Smooth muscle cell (in vitro differentiated cells): ENCODE measurements at regions not wholly inside any gene's neighbourhood (a gene's known extent, or its start where the extent isn't known, plus 50 kb on each side); places are given as distances from the start of the nearest gene placed in this dataset.

Experiments used
- DNase-seq: peaks from one replicate; lab custom pipeline; 2025; ENCODE audit not compliant: unreplicated experiment; lab: John Stamatoyannopoulos, UW
- H2AFZ ChIP-seq: fragments of 200-600 bp; sonication (generic); 2 replicates; pipeline ENCODE4 v1.6.0; 2016; ENCODE audit warnings: antibody characterized with exemption, low read depth, mild to moderate bottlenecking
- H3F3A ChIP-seq: fragments of 200-600 bp; sonication (generic); 2 replicates; pipeline ENCODE4 v1.6.0; 2017; ENCODE audit warnings: antibody characterized with exemption, low read depth
- H3K27ac ChIP-seq: fragments of 200-600 bp; sonication (generic); 2 replicates; pipeline ENCODE4 v1.5.1; 2016; ENCODE audit warnings: low read depth, mild to moderate bottlenecking
- H3K27me3 ChIP-seq: fragments of 200-600 bp; sonication (generic); 2 replicates; pipeline ENCODE4 v1.6.1; 2016; ENCODE audit warnings: low read depth, mild to moderate bottlenecking
- H3K36me3 ChIP-seq: fragments of 200-600 bp; sonication (generic); 2 replicates; pipeline ENCODE4 v1.5.1; 2016; ENCODE audit warnings: low read depth
- H3K4me1 ChIP-seq: fragments of 200-600 bp; sonication (generic); 2 replicates; pipeline ENCODE4 v1.5.1; 2016; ENCODE audit warnings: low read depth
- H3K4me2 ChIP-seq: fragments of 200-600 bp; sonication (generic); 2 replicates; pipeline ENCODE4 v1.6.0; 2016; ENCODE audit warnings: mild to moderate bottlenecking
- H3K4me3 ChIP-seq: fragments of 200-600 bp; sonication (generic); 2 replicates; pipeline ENCODE4 v1.5.1; 2016; ENCODE audit warnings: mild to moderate bottlenecking
- H3K79me2 ChIP-seq: fragments of 200-600 bp; sonication (generic); 2 replicates; pipeline ENCODE4 v1.6.0; 2016; ENCODE audit warnings: low read depth, mild to moderate bottlenecking
- H3K9ac ChIP-seq: fragments of 200-600 bp; sonication (generic); 2 replicates; pipeline ENCODE4 v1.6.0; 2016; ENCODE audit warnings: low read depth
- H3K9me3 ChIP-seq: fragments of 200-600 bp; sonication (generic); replicated peaks from 2 replicates; pipeline ENCODE4 v1.5.1; 2016; ENCODE audit warnings: low read depth
- H4K20me1 ChIP-seq: fragments of 200-600 bp; sonication (generic); 2 replicates; pipeline ENCODE4 v1.6.0; 2016; ENCODE audit warnings: low read depth
- WGBS: methylation state at CpG from one replicate; pipeline ENCODE4 v1.1.7; 2016; ENCODE audit warnings: low lambda C conversion rate; 5-methylcytosine and 5-hydroxymethylcytosine counted together
- TF ChIP-seq, protein P1 (sequence below): fragments of 200-600 bp; sonication (generic); IDR thresholded peaks from 2 replicates; pipeline ENCODE4 v1.5.1; 2017; ENCODE audit warnings: borderline replicate concordance, mild to moderate bottlenecking, antibody characterized with exemption; ENCODE audit not compliant: insufficient read depth, poor library complexity, severe bottlenecking

DNA sequence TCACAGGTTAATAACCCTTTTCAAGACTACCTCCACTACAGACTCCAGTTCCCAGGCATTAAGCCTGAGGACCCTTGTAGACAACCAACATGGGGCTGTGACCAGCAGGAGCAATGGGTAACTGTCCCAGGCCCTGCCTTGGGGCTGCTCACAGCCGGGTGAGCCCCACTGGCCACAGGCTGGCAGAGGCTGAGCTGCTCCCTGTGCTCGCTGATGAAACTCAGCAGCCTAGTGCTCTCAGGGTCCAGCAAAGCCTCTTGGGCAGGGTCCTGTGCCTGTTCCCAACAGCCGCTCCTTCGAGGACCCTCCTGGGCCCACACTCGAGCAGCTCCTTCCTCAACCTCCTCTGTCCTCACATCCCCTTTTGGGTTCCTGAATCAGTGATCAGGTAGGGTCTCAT is 99.8 kb downstream of the VPREB1 start:
- Histone ChIP-seq H3K27ac (no peak overlapping the region), H2AFZ (no peak overlapping the region), H3K4me1 (no peaks in the 10 kb centered on the region), H3K36me3 (no peaks in the 10 kb centered on the region), H3K79me2 (no peaks in the 10 kb centered on the region), H3K9me3 (no peaks in the 10 kb centered on the region), H3F3A (no peaks in the 10 kb centered on the region), H3K9ac (no peak overlapping the region), H4K20me1 (no peaks in the 10 kb centered on the region), H3K4me2 (no peak overlapping the region), H3K4me3 (no peak overlapping the region), H3K27me3 (peaks cover 56% of the 10 kb centered on the region)
- no peak for DNase-seq
- TF ChIP-seq, protein P1, sequence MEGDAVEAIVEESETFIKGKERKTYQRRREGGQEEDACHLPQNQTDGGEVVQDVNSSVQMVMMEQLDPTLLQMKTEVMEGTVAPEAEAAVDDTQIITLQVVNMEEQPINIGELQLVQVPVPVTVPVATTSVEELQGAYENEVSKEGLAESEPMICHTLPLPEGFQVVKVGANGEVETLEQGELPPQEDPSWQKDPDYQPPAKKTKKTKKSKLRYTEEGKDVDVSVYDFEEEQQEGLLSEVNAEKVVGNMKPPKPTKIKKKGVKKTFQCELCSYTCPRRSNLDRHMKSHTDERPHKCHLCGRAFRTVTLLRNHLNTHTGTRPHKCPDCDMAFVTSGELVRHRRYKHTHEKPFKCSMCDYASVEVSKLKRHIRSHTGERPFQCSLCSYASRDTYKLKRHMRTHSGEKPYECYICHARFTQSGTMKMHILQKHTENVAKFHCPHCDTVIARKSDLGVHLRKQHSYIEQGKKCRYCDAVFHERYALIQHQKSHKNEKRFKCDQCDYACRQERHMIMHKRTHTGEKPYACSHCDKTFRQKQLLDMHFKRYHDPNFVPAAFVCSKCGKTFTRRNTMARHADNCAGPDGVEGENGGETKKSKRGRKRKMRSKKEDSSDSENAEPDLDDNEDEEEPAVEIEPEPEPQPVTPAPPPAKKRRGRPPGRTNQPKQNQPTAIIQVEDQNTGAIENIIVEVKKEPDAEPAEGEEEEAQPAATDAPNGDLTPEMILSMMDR: no peak
- 74% methylated on average over 5 of the region's 5 CpGs for WGBS

DNA sequence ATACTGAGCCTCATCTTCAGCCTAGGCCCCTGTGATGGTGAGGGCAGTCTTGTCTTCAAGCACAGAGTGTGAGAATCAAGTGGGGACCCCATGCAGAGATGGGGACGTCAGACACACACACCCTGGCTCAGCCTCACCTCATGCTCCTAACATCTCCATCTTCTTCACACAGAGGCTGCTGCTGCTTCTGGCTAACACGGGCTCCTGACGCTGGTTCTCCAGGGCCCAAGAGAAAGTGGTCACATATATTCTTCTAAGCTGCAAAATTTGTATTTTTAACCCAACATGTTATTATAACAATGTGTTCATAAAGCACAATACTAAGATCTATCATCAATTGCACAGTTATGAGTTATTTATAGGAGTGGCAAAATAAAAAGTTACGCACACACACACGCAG is 101.2 kb downstream of the VPREB1 start:
- Histone ChIP-seq H4K20me1 (no peaks in the 10 kb centered on the region), H3K79me2 (no peaks in the 10 kb centered on the region), H3K9me3 (no peaks in the 10 kb centered on the region), H3K4me2 (no peak overlapping the region), H3K27ac (no peak overlapping the region), H3K4me3 (no peak overlapping the region), H3F3A (no peaks in the 10 kb centered on the region), H3K4me1 (no peaks in the 10 kb centered on the region), H3K27me3 (peaks cover 58% of the 10 kb centered on the region), H3K36me3 (no peaks in the 10 kb centered on the region), H3K9ac (no peak overlapping the region), H2AFZ (no peak overlapping the region)
- TF ChIP-seq, protein P1: no peak
- DNase-seq: no peak
- 73% methylated on average over 5 of the region's 5 CpGs for WGBS

DNA sequence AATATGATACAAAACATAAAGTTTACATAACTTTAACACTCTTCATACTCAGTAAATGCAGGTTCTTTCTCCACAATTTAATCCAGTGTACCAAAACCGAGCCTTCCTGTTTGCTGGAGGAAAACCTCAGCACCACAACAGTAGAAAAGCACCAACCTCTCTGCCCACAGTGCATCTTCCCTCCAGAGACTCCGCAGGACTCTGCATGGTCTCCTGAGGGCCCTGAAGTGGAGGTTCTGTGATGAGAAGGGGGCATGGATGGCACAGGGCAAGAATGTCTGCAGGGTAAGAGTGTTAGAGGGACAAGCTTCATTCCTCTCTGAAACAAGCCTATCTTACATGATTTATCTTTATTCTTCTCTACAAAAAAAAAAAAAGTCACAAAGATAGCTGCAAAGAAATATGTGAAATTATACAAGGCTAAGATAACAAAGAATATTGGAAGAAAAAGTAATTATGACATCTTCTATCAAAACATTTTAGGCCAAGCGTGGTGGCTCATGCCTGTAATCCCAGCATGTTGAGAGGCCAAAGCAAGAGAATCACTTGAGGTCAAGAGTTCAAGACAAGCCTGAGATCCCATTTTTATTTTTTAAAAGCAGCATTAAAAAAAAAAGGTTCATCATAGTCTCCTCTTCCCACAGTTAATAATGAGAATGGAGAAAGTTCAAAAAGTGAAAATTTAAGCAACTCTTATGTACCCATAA is 102.0 kb downstream of the VPREB1 start:
- Histone ChIP-seq H4K20me1 (no peaks in the 10 kb centered on the region), H3K9me3 (no peaks in the 10 kb centered on the region), H3F3A (no peaks in the 10 kb centered on the region), H3K79me2 (no peaks in the 10 kb centered on the region), H3K4me1 (no peaks in the 10 kb centered on the region), H3K4me3 (no peak overlapping the region), H3K4me2 (no peak overlapping the region), H3K36me3 (no peaks in the 10 kb centered on the region), H3K27ac (no peak overlapping the region), H3K27me3 (peaks cover 58% of the 10 kb centered on the region), H2AFZ (no peak overlapping the region), H3K9ac (no peak overlapping the region)
- WGBS: 72% methylated on average over 3 of the region's 3 CpGs
- no peak for DNase-seq
- TF ChIP-seq, protein P1: no peak
